ENCODE measurements at regions not wholly inside any gene's neighbourhood (a gene's known extent, or its start where the extent isn't known, plus 50 kb on each side); places are given as distances from the start of the nearest gene placed in this dataset.

DNA sequence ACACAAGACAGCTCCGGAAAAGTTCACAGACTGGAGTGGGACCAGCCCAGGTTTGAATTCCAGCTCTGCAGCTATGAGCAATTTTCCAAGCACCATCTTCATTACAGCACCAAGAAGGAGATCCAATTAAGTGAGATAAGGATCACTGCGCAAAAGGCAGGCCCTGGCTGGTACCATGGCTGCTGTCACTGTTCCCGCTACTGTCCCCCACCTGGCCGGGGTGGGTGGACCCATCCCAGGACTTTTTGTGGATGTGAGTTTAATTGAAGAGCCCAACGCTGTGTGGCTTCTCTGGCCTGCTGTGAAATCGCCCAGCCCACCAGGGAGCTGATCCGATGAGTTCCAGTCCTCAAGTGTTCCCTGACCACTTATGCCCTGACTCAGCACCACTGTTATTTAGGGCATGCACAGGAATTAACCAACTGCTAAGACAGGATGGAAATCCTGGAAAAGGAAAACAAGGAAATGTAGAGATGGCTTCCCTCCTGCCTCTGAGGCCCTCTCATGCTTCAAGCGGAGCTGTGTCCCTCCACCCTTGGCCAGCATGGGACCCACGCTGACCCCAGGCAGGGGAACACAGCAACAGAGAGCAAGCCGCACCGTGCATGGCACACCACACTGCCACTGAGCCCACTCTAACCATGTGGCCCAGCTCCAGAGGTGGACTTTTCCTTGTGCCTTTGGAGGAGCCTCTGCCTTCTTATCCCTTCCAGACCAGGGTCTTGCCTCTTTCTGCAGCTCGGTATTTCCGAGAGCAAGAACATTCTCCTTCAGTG lies 150.0 kb upstream of the CST7 start:
- DNase-seq: no peak

DNA sequence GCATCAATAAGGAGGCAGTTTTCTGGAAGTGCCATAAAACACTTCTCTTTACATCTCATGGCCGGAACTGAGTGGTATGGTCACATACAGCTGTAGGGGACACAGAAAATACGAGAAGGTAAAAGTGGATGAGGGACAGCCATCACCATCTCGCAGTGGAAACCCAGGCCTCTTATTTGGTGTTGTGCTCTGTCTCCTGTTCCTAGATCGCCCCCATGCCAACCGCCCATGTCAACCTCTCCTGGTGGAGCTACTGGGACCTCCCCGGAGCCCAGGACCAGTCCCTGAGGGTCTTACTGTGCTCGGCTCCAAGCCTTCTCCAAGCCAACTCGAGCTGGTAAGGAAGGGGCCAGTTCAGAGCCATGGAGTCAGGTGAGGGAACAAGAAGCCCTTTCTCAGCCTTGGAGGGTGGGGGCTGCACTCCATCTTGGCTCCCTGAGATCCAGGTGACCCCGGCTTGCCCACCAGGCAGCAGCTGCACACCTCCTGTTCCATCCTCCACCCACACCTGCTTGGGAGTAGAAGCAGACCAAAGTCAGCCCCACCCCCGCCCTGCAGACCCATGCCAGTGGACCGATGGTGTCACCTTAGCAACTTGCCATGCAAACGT lies 149.0 kb upstream of the CST7 start:
- no peak for DNase-seq

DNA sequence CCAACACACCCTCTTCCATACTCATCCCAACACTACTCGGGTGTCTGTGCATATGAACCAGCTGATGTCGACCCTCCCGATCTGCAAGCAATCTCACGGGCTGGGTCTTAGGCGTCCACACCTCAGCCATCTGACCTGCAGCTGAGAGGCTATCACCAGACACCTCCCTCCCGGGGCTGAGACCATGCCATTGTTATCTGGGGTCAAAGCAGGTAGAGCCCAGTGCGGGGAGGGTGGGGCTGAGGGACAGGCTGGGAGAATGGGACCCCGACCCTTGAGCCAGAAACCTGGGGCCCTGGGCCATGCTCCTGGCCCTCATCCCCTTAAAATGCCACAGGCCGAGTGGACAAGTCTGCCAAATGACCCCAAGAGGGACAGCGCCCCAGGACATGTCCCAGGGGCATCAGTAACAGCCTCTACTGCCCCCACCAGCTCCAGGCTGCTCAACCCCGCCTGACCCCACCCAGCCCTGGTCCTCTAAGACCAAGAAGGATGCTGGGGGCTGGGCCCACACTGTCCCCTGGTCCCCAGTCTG lies 146.7 kb upstream of the CST7 start:
- no peak for DNase-seq

DNA sequence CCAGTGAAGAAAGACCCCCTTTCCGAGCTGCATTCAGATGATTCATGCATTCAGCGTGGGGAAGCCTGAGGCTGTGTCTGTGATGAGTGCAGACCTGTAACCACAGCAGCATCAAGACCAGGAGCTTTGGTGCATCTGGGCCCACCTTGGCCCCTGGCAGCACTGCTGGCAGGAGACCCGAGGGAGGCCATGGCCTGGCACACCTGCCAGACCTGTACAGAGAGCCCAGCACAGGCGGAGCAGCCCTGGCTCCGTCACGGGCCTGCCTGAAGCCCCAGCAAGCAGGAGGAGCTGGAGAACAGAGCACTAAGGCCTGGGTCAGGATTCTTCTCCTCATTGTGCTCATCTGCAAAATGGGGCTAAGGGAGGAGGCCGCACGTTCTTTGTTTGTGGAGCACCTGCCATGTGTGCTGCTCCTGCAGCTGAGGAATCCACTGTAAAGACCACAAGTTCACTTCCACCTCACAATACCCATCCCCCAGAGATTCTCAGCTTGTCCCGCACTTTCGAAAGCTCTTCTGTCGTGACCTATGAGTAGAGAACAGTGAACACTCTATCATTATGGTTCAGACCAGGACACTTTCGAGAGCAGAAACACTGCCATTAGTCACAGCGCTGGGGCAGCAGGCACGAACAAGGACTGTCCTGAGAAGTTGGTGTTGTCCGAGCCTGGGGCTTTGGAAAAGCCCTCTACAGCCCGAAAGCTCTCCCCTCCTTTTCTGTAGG lies 144.4 kb upstream of the CST7 start:
- no peak for DNase-seq

DNA sequence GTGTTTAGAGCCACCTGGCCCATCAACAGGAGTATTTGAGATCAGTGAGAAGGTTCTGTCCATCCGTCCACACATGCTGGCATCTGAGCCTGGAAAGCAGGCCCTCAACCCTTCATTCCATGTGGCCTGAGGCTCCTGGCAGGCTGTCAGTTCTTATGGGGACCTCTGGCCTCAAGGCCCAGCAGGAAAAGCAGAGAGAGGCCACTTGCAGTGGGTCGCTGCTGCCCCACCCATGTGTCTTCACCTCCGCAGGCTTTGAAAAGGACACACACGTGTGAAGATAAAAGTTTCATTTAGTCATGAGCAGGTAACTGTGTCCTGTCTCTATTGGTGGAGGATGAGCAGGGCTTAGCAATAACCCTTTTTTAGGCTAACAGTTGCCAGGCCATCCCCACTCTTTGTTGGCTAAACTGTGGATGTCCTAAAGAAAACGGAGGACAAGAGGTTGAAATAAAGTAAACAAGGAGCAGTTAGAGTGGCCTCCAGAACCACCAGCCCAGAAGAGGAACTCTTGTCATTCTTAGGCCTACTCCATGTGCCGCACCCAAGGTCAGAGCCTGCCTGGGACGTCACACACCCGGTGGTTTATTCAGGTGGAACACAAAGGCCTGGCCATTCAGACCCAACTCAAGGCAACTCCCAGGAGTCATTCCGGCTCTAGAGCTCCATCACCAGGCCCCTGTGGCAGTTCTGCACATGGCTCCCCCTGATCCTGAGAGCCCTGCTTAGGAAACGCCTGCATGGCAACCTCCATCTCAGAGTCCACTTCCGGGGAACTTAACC lies 143.4 kb upstream of the CST7 start:
- DNase-seq: no peak

DNA sequence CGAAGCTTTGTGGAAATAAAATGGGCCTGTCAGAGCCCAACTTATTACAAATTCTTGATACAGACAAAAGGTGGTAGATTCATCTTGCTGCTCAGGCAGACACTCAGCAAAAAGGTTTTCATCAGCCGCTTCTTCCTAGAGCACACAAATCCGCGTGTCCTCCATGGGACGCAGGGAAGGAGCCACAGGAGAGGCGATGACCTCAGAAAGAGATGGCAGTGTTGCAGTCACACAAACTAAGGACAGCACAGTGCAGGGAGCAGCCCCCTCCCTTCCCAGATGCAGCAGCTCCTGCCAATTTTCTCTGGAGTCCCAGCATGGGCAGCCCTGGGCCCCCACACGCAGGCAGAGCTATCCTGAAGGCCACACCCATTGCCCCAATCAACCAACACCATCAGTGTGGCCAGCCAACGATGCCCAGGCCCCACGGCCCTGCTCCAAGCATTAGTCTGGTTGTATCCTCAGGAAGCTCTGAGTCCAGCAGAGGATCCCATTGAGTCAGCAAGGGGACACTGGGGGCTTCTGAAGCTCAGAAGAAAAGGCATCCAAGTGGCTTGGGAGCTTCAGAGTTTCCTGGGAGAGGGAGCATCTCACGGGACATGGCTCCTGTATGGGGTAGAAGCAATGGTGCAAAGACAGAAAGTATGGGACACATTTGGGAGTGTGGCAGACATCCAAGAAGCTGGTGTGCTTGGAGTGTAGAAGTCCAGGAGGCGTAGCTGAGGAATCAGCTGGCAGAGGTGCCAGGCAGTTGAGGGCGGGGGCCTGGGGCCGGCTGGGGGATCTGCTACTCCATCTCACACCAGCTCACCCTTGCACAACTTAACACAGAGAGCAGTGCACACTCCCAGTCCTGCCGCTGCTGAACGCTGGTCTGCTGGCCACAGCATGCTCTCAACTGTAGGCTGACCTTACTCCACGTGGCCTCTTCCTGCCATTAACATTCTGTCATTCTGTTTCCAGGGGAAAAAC lies 142.1 kb upstream of the CST7 start:
- no peak for DNase-seq

DNA sequence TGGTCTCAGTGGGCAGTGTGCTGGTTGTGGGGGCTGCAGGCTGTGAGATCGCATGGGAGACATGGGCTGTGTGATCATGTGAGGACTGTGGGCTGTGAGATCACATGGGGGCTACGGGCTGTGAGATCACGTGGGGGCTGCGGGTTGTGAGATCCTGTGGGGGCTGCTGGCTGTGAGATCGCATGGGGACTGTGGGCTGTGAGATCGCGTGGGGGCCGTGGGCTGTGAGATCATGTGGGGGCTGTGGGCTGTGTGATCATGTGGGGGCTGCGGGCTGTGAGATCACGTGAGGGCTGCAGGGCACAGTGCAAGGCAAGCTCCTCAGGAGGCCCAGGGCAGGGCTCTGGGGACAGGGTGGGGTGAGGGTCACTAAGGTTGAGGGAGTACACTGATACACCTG lies 140.5 kb upstream of the CST7 start:
- no peak for DNase-seq

DNA sequence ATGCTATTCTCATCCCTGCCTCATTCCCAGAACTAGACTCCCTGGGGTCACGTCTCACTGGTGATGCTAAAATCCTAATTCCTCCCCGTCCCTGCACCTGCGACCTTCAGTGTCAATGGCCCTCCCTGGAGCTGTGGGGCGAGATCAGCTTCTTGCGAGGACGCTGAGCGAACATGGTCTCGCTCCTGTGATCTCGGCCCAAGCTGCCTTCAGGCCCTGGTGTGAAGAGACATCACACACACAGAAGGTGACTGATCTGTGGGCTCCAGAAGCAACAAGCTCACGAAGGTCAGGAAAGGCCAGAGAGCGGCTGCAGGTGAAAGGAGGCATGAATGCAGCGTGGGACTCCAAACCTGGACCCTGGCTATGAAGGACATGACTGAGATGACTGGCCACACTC lies 139.5 kb upstream of the CST7 start:
- DNase-seq: no peak

DNA sequence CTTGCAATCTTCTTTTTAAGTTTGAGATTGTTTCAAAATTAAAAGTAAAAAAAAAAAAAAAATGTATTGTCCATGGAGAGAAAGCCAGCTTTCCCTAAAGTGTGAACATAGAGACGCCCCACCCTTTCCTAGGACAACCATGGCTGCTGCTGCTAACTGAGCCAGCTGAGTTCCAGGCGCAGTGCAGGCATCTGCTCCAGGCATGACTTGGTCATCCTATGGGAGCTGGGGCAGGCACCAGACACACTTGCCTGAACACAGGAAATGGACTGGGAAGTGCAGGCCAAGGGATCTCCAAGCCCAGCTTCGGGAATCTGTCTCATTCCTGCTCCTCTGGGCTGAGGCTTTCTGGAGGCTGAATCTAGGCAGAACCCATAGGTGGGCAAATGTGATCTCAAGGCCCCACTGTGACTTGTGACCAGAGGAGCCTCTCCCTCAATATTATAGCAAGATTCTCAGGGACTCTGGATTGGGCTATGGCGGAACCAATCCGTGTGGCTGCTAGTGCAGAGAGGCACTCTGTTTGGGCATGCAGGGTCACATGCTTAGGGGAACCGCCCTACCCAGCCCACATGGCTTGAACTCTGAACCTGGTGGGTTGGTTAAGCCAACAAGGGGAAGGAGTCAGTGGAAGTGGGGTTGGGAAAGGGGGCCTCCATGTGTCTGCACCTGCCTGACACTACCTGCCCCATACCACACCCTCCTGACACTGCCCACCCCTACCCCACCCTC lies 138.2 kb upstream of the CST7 start:
- no peak for DNase-seq

DNA sequence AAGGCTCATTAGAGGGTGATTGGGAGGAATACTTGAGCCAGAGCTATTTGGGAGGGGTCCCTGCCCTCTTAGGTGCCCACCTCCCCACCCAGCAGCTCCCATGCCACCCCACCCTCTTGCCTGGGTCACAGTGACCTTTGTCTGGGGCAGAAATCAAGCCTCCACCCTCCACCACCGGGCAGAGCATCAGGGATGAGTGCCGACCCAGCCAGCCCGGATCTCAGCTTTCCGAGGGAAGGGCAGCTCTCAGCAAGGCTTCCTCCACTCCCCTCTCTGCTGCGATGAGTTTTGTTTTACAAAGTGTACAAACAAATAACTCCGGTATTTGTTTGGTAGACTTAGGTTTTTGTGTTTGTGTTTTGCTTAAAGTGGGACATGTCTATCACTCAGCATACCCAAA lies 136.7 kb upstream of the CST7 start:
- no peak for DNase-seq

DNA sequence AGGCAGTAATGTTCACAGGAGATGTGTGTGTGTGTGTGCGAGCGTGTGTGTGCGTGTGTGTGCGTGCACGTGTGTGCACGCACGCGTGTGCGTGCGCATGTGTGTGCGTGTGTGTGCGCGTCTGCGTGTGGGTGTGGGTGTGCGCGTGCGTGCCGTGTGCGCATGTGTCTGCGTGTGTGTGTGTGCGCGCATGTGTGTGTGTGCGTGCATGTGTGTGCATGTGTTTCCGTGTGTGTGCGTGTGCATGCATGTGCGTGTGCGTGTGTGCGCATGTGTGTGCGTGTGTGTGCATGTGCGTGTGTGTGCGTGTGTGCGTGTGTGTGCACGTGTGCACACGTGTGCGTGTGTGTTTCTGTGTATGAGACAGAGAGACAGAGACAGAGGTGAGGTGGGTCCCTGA lies 136.0 kb upstream of the CST7 start:
- no peak for DNase-seq

DNA sequence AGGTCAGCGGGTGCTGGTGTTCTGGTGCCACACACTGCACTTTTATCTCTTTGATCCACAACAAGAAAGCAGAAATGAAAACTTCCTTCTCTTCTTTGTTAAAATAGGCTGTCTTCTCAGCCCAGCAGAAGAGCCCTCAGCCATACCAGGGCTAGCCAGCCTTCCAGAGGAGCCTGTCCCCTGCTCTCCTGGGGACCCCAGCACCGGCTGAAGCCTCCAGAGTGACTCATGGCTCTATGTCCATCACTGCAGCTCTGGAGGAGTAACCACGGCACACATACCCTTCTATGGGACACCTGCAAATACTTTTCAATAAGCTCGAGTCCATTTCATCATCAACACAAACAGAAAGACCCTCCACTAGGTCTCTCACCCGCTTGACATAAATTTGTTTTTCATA lies 135.6 kb upstream of the CST7 start:
- DNase-seq: no peak

DNA sequence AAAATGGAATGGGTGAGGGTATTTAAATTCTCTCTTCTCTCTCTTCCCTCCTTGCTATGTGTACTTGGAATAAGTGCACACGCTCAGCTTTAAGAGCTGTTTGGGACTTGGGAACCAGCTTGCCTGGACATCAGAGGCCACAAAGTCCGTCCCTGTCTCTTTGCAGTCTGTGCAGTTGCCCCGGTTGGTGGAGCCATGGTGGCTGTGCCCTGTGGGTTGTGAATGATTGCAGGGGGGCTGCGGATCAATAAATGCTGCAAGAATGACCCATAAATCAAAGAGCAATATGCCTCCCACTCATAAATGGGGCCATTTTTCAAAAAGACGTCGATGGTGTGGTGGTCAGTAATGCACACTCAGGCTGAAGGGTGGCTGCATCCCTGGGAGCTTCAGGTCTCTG lies 135.1 kb upstream of the CST7 start:
- no peak for DNase-seq

DNA sequence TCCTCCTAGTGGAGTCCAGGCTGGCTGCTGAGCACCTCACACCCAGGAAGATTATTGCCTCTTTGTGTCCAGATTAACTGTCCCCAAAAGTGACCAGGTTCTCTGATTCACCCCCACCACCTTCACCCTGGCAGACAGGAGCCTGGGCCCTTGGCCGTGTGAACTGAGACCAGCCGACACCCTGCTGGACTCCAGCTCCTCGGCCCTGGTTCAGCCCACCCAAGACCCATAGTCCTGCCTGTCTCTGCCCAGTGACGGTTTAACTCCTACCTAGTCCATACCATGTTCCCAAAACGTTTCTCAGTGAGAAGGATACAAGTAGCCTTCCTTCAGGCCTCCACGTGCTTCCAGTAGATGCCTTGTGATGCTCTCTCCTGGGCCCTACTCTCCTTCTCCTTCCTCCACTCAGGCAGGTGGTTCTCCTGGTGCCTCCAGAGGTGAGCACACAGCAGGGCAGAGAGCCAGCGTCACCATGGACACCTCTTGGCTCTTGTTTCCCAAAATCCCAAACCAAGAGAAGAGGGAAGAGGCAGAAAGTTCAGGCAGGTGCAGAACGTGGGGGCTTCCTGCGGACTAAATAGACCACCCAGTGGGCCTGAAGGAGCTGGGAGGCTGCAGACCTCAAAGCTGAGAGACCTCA lies 134.4 kb upstream of the CST7 start:
- DNase-seq: no peak

DNA sequence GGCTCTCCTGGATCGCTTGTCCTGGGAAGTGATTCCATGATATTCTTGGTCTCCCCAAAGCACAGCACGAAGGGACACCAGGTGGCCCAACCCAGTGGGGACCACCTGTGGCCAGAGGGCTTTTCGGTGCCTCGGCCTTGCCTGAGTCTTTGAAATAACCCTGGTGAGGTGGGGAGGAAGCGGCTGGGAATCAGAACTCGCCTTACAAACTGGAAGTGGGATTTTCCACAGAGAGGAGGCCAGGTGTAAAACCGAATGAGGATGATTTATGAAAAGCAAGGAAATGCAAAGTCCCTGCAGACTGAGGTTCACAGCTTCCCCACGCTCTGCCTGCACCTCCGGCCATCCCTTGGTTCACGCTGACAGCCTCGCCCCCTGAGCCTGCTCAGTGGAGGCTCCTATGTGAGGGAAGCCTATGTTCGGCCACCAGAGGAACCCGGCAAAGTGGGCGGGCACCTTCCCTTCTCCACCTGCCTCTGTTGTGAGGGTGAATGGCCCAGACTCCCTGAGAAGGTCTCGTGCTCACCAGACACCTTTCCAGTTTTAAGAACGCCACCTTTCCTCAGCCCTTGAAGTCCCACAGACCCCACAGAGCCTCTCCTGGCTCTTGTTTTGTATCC lies 133.8 kb upstream of the CST7 start:
- DNase-seq: no peak

DNA sequence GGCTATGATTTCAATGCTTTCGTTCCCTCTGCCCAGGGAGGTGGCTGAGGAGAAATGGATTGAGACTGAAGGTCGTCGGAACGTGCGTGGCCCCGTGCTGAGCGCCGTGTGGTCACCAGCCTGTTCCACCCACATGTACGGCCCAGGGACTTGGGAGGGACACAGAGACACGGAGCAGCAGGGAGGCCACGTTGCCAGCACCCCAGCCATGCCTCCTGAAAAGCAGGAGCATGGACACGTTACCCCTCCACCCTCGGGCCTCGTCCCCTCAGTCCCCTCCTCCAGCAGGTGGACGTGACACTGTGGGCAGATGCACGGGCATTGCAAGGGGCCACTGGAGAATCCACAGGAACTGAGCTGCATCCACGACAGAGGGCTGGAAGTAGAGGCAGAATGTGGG lies 133.1 kb upstream of the CST7 start:
- DNase-seq: no peak

DNA sequence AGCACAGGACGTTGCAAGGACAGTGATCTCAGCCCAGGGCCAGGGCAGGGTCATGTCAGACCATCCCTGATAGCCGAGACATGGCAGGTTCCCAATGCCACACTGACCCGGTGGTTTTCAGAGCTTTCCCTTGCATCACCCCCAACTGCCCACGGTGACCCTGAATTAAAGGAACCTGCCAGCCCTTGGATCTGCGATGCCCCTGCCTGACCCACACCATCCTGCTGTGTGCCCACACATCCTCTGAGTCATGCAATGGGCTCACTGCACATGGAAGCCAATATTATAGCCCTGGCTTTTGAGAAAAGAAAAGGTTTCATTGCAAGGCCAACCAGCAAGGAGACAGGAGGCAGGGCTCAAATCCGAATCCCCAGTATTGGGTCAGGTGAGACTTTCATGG lies 132.6 kb upstream of the CST7 start:
- no peak for DNase-seq

DNA sequence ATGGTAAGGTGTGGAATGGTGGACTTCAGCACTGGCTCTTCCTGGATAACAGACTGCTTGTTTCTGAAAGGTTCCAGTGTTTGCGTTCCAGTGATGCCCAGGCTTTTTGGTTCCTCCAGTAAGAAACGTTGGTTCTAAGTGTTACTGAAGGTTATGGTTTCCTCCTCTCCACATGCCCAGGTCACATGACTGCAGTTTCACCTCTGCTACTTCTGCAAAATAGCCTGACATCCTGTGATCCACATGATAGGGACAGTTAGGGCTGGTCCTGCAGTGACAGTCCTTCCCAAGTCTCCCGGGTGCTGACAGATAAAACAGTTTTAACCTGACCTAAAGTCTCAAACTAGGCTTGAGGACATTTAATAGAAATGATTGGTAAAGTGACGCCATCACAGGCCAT lies 132.2 kb upstream of the CST7 start:
- no peak for DNase-seq

DNA sequence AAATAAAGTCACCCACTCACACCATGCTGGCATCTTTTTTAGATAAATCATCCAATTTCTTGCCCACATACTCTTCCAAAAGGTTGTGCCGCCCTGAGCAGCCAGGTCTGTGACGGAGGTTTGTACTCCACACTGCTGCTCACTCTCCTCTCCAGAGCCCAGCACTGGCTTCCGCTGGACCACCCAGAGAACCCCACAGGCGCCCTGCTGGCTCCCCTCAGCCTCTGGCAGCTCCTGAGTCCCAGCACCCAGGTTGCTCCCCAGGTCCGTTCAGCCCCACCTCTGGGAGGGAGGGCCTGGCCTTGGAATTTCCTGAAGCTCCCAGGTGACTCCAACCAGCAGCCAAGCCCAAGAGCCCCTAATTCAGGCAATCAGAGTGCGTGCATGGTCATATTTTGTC lies 131.7 kb upstream of the CST7 start:
- no peak for DNase-seq

DNA sequence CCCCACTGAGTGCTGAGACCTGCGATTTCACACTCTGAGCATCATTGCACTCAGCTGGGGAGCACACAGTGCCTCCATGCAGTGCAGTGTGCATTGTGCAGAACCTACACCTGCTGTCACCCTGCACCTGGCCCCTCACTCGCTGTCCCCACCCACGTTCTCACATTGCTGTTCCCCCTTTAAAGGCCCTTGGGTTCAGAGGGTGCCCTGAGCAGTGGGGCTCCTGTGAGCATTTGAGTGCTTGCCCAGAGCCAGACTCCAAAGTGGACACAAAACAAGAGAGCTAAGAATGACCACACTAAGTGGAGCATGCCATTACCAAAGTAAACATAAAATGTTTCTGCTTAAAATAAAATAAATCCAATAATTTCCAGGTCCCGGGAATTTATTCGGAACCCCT lies 131.0 kb upstream of the CST7 start:
- no peak for DNase-seq

All from NCI-H2029 (cell line).